HG02588 (cell line): ENCODE measurements at regions not wholly inside any gene's neighbourhood (a gene's known extent, or its start where the extent isn't known, plus 50 kb on each side); places are given as distances from the start of the nearest gene placed in this dataset.
"Not testable (repeated sequence)": the region's sequence is repeated elsewhere in the genome, so short reads cannot be mapped to it uniquely, and the experiment has no call there.

Experiments
- ATAC-seq: cut with Tn5 transposase; IDR thresholded peaks from one replicate; pipeline ENCODE4 v1.9.1; 2021; ENCODE audit warnings: mild to moderate bottlenecking, moderate library complexity; ENCODE audit not compliant: unreplicated experiment

DNA sequence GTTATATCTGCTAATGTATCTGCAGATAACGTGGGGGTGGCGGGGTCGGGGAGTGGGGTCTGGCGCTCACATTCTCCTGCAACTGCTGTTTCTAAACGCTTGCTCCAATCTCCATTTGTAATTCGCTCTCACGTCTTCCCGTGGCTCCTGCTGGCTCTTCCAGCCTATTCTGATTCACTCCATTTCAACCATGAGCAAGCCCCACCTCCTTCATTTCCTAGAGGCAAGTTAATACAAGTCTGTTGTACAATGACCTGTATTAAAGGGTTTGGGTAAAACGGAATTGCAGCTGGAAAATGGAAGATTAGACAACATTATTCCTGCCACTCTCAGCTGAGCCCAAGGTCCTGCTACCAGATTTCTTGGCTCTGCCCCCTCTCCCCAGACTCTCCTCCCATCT lies 132.3 kb downstream of the CSNK2A3 start:
- no peak for ATAC-seq

DNA sequence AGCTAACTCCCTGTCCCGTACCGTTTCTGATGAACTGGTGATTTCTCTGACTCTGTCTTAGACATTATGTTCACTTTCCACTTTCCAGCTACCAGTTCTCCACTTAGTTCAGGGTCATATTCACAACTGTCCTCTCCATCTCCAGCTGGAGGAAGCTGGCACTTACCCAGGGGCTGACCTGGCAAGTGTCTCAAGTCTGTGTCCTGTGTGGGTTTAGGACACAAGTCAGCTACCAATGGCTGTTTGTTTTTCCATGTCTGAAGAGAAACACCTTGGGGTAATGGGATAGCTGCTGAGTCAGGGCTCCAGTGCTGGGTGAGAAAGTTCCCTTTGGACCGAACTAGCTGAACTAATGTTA lies 134.4 kb downstream of the CSNK2A3 start:
- ATAC-seq = no peak

DNA sequence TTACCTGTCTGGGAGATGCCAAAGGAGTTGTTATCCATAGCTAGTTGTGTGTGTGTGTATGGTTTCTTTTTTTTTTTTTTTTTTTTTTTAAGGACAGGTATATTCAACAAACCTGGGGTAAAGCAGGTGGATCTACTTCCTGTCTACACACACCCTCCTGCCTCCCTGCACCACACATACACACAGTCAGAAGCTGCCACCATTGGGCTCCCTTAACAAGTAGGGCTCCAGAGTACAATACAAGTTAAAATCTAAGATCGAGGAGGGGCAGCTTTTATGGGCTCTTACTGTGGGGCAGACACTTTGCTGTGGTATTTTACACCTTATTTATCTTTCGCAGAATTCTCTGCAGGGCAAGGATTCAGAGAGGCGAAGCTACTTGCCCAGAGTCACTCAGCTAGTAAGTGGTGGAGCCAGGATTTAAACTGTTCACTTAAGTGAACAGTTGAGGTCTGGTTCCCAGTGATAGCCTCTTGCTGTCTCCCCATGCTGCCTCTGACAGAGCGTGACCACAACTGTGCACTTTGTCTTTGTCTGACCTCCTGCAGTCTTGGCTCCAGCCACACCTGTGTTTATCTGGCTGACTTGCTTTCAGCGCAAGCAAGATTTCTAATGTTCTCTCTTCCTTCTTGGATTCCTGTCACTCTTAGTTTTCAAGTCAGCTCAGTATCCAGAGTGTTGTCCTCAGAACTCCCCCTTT lies 135.0 kb downstream of the CSNK2A3 start:
- ATAC-seq = no peak

DNA sequence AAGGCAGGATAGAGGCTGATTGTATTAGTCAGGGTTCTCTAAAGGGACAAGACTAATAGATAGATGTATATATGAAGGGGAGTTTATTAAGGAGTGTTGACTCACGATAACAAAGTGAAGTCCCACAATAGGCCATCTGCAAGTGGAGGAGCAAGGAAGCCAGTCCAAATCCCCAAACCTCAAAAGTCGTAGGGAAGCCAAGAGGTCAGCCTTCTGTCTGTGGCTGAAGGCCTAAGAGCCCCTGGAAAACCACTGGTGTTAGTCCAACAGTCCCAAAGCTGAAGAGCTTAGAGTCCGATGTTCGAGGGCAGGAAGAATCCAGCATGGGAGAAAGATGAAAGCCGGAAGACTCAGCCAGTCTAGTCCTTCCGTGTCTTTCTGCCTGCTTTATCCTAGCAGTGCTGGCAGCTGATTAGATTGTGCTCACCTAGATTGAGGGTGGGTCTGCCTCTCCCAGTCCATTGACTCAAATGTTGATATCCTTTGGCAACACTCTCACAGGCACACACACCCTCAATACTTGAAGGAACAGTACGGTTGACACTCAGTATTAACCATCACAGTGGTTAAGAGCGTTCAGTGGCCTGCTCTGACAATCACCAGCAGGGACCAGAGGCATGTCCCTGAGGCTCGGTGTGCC lies 135.6 kb downstream of the CSNK2A3 start:
- ATAC-seq = no peak

DNA sequence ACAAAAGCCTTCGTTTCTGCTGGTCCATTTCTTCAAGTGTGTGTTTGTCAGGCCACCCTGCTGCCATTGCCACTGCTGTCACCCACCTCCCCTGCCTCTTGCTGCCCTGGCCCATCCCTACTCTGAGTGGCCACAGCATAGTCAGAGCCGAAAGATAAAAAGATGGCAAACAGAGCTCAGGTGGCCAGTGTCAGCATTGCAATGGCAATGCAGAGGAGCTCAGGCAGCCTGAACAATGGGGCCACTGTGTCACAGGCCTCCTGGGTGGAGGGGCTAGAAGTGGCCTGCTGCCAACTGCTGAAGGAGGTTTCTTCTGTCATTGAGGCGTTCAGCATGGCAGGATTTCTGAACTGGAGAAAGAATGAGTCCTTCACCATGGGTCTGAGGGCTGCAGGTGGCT lies 137.1 kb downstream of the CSNK2A3 start:
- no peak for ATAC-seq

DNA sequence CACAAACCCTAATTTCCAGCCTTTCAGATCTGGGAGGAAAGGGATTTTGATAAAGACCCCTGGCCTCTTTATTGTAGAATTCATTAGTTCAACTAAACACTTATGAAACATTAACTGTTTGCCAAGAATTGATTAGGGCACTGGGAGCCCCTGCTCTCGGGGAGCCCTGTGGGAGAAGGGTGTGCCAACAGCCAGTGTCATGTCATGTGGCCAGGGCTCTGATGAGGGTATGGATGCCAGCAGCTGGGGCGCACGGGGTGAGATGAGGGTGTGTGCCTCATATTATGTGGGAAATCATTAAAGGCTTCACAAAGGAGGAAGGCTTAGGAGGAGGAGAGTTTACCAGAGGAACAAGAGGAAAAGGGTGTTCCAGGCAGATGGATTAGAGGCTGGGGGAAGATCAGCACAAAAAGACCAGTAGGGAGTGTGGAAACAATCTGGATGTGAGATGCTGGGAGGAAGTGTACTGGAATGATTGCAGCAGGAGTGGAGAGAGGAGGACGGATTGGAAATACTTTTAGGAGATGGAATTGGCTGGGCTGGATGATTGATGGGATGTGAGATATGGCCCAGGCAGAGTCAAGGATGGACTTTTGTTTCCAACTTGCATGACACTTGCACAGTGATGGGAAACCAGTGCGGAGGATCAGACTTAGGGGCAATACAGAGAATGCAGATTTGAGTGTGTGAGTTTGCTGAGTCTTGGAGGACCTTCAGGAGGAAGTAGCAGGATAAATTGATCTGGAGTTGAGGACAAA lies 137.8 kb downstream of the CSNK2A3 start:
- ATAC-seq = no peak

DNA sequence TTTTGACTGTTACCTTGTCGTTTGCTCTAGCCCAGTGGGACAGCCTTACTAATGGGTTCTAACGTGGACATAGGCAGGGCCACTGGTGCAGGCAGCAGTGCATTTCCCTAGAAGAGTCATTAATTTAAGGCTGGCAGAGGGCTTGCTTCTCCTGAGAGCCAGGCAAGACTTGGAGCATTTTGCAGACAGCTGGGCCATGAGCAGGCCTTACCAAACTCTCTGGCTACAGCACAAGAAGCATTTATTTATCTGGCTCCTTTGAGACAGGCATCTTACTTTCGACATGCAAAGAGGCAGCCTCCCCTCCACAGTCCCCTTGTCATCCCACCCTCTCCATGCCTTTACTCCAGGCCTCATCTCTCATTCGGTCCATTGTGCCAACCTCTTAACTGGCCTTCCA lies 139.9 kb downstream of the CSNK2A3 start:
- no peak for ATAC-seq

DNA sequence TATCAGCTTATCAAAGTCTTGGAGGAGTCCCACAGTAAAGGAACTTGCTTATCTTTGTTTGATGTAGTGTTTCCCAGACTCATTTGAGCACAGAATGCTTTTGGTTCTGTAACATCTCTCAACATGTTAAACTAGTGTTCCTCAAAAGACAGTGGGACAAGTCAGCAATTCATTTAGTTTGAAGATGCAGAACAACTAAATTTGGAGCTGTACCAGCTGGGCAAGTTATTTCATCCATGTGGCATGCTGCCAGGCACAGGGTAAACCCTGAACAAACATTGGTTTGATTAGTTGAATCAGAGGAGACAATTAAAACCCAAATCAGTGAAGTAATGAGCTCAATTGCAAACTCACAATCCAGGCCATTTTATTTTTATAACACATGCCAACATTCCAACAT lies 141.2 kb downstream of the CSNK2A3 start:
- ATAC-seq = no peak

DNA sequence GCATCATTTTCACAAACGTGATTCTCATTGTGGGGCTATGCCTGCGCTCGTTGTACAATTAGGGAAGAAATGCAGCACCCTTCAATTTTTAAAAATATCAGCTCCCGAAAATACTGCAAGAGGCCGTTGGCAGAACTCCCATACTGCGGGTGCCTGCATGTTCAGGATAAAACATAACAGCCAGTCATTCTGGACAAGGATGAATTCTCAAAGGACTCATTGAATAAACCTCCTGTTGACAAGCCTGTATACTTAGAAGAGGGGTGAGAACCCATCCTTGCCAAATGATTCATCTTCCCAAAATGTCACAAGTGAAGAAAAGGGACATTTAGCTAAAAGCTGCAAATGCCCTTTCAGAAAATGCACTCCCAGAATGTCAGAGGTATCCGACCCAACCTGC lies 141.9 kb downstream of the CSNK2A3 start:
- no peak for ATAC-seq

DNA sequence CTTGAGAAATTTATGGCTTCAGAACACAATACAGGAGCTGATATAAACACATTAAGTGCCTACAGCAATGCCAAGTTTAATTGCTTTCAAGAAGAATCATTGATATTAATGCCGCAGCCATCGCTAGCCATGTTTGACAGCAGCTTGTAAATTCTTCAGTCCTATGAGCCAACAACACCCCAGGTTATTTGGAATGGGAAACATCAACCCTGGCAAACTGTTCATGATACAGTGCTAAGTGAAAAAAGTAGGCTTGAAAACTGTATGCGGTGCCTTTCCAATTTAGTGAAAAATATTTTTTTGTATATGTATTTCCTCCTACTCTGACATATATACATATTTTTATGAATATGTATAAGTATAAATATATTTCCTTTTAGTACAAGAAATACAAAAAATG lies 142.6 kb downstream of the CSNK2A3 start:
- ATAC-seq = no peak

DNA sequence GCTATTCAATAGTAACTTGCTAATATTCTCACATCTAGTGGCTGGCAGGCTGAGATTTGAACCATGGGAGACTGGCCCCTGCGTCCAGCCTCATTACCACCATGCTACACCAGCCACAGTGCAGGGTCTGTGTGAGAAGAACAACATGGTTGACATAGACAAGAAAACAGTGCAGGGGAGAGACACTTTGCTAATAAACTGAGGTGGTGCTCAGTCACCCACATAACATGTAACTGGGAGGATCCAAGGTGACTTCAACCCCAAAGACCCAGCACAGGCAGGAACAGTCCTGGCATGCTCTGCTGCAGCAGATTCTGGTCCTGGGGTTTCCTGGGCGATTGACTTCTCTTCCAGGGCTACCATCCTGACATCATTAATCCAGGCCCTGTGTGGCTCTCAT lies 143.1 kb downstream of the CSNK2A3 start:
- no peak for ATAC-seq

DNA sequence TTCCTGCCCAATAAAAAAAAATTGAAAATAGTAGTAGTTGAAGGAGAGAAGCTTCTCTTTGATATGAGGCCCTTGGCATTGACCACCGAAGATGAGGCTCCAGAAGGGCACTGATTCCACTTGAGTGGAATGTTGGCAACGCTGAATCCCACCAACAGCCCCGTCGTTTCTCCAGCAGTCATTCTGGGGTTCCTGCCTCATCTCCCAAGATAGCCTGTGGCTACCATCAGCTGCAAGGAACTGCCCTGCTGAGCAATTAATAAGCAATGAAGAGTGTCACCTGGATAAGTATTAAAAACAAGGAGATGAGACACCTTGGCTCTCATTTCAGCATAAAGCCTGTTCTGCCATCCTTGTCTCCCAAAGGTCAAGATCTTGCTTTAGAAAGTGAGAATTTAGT lies 144.1 kb downstream of the CSNK2A3 start:
- no peak for ATAC-seq

DNA sequence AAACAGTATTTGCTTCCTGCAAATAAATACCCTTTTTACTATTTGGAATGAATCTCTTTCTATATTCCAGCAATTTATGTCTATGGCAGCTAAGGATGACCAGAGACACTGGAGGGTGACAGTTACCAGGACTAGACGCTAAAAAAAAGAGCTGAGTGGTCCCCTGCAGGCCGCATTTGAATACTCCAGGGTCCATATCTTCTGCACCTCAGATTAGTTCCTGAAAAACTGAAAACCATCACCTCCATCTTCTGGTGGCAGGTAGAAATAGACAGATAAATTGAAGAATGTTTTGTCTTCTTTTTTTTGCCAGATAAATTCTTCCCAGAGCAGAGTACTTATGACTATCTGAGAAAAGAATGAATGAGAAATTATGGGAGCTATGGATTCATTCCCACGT lies 145.6 kb downstream of the CSNK2A3 start:
- no peak for ATAC-seq

DNA sequence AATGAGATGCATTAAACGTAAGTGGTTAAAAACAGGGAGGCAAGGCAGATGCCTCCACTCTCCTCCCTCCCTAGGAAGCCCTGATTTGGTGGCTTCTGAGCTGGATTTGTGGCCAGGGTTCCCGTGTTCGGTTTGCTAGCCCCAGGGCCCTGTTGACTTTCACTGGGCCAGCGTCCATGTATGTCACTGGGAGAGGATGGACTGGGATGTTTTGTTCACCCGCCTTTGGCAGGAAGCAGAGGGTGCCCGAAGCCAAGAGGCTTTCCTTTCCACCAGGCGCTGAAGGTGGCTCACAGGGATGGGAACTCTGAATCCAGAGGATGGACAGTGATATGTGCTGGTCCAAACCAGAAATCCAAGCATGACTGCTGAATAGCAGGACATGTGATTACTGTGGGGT lies 146.6 kb downstream of the CSNK2A3 start:
- ATAC-seq = no peak

DNA sequence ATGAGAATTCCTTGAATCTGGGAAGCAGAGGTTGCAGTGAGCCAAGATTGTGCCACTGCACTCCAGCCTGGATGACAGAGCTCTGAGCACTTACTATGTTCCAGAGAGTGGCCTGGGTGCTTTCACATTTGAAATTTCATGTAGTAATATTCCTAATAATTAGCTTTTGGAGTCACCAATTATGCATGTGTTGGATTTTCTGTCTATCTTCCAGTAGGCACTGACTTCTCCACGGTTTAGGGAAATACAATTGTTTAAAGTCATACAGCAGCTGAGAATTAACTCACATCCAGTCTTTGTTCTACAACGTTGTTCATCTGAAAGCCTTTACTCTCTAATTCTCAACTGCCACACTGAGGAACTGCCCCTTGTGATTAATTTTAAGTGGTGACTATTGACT lies 150.2 kb downstream of the CSNK2A3 start:
- ATAC-seq = no peak

DNA sequence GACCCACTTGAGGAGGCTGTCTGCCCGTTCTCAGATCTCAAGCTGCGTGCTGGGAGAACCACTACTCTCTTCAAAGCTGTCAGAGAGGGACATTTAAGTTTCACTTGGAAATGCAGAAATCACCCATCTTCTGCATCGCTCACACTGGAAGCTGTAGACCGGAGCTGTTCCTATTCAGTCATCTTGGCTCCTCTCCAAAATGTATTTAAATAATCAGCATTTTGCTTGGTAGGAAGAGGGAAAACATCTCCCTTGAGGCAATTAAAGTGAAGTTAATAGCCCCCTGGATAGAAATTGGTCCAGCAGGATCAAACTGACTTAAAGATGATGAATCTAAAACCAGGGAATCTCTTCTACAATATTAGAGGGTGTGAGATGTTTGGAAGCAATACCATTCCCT lies 151.7 kb downstream of the CSNK2A3 start:
- not testable (repeated sequence) for ATAC-seq

DNA sequence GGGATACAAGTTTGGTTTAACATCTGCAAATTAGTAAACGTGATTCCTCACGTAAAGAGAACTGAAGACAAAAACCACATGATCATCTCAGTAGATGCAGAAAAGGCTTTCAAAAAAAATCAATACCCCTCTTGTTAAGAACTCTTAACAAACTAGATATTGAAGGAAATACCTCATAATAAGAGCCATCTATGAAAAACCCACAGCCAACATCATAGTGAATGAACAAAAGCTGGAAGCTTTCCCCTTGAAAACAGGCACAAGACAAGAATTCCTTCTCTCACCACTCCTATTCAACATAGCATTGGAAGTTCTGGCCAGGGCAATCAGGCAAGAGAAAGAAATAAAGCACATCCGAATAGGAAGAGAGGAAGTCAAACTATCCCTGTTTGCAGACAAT lies 160.5 kb downstream of the CSNK2A3 start:
- no peak for ATAC-seq

DNA sequence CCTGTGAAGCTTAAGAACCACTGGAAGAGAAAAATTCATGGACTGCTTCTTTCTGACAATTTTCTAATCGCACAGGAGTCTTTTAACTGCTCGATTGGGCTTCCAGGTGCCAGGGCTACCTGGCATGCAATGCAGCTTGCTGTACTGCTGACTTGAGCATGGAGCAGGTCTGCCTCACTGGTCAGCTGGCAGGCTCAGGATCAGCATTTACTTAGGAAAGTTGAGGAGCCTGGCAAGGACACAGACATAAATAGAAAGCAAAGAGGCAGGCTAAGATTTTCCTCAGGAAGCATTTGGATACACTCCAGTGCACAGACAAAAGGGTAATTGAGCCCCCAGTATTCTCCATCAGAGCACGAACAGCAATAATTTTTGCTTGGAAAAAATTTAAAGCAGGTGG lies 163.5 kb downstream of the CSNK2A3 start:
- no peak for ATAC-seq

DNA sequence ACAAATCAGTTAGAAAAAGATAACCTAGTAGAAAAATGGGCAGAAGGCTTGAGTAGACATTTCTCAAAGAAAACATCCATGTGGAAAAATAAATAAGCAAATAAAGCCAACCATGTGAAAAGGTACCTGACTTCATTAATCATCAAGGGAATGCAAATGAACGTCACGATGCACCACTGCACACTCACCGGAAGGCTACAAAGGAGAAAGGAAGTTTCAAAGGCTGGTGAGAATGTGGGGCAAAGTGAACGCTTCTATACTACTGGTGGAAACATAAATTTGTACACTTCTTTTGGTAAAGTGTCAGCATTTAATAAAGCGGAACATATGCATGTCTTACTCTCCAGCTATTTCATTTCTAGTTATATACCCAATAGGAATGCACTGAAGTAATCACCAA lies 166.8 kb downstream of the CSNK2A3 start:
- no peak for ATAC-seq

DNA sequence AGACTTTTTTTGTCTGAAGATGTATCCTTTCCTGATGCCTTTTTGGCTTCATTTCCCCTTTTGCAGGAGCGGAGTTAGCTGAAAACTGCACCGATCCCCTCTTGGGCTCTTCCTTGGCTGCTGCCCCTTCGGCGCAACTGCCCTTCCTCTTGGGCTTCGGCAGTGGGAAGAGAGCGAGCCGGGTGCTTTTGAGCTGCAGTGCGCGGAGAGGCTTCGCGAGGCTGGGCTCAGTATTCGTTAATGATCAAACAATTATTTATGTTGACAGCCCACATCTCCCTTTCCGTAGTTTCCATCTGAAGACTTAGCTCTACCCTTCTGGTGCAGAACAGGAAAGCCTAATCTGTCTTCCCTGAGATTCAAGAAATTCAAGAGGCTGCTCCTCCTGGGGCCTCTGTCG lies 170.8 kb downstream of the CSNK2A3 start:
- ATAC-seq = no peak

DNA sequence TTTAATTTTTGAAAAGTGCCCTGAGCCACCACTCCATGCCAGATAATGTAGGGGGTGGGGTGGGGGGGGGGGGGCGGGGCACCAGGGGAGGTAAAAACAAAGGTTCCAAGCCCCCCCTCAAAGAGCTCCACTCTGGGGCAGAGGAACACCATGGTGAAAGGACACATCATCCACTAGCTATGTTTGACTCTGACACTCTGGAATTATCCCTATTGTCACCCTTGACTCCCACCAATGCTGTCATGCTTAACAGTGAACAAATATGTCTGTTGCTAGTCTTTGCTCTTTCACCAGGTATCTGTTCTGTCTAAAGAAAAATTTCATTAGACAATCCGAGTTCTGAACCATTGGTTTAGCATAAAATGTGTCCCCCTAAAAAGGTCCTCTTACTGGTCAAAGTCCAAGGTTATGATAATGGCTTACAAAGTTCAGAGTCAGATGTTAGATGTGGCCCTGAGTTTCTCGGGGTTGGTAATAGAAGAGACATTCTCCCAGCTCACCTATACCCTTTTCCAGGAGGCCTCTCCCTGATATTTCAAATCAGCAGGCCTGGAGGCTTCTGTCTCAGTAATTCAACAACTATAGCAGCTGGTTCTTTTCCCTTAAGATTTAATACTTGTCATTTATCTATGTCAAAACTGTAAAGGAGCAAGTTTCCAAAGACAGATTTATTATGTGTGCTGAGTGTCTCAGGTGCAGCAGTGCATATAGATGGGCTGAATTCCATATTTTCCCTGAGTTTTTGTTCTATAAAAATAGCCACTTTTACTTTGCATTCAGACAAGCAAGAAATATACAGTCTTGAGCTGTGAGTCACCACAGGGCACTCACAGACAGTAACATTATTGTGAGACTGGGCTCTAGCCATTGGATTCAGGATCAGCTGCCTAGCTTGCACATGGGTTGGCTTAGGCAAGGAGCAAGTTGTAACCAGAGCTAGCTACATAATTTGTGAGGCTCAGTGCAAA lies 174.1 kb downstream of the CSNK2A3 start:
- ATAC-seq = no peak
